Activated CD4-positive, alpha-beta T cell treated with anti-CD3 and anti-CD28 coated beads, Interleukin-2, Interleukin-6, amounts not matched to agents 100 ng/mL and 50 ng/mL, durations not matched to agents 16 hours and 8 hours (primary cell): ENCODE measurements at regions not wholly inside any gene's neighbourhood (a gene's known extent, or its start where the extent isn't known, plus 50 kb on each side); places are given as distances from the start of the nearest gene placed in this dataset.
"Not testable (repeated sequence)": the region's sequence is repeated elsewhere in the genome, so short reads cannot be mapped to it uniquely, and the experiment has no call there.

Experiments used
- DNase-seq: peaks from one replicate; pipeline ENCODE4 v3.0.0-alpha.2; 2020

DNA sequence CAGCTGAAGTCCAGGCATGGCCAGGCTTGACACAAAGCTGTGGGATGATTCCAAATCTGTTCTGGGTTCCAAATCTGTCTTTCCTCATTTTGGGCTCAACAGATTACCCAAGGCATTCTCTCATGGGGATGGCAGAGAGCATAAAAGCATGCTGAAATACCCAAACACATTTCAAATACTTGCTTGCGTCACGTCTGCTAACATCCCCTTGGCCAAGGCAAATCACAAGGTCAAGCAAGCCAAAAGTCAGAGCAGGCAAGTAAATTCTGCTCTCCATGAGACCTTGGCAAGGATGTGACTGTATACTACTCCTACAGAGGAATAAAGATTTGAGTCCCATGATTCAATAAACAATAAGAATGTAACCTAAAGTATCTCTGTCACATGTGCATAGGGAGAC, 306.7 kb downstream of the EPB41L4A start:
- no peak for DNase-seq

DNA sequence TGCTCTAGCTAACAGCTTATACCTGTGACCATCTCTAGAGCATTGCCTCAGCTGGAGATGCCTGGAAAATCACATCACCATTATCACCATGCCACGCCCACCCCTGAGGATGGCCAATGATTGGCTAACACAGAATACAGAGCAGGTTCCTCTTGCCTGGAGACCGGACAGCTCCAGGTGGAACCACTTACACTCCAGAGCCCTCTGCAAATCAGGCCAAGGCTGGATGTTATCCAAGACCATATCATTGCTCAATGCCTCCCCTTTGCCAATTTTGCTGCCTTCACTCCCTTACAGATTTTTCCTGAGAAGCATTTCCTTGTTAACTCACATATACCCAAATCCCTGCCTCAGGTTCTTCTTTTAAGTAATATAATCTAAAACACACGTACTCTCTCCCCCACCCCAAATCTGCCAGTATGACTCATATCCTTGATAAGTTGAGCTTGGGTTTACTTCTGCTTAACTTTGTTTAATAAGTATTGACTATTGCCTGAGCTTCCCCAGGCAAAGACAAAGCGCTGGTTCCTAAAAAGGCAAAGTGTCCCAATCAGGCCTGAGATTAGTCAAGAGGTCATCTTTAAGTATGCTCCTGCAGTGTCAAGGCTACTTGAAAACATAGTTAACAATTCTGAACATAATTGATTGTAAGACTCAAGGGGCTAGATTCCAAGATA, 309.6 kb downstream of the EPB41L4A start:
- no peak for DNase-seq

DNA sequence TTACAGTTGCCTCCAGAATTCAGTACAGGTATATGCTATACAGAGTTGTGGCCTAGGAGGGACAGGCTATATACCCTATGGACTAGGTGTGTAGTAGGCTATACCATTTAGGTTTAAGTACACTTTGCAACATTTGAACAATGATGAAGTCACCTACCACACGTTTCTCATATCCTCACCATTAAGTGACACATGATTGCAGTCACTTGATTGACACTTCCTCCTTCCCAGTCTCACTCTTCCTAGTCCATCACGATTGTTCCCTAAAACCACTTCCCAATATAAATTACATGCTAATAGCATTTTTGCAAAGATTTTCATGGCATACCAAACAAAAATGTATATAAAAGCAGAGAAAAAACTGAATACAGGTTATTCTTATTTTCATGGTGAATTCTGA, 312.2 kb downstream of the EPB41L4A start:
- DNase-seq = no peak

DNA sequence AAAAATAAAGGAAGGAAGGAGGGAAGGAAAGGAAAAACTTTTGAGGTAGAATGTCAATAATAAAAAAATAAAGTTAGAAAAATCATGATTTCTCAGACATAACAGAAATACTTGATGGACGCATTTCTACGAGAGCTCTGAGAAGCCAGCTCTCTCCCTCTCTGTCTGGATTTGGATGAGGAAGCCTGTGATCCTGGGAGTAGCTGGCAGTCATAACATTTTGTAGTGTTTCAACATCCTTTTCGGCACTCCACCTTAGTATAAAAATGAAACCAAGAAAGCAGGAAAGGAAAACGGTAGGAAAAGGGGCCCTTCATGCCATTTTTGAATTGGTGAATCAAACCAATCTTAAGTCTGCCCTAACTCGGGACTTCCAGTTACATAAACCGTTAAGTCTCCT, 321.3 kb downstream of the EPB41L4A start:
- DNase-seq = no peak

DNA sequence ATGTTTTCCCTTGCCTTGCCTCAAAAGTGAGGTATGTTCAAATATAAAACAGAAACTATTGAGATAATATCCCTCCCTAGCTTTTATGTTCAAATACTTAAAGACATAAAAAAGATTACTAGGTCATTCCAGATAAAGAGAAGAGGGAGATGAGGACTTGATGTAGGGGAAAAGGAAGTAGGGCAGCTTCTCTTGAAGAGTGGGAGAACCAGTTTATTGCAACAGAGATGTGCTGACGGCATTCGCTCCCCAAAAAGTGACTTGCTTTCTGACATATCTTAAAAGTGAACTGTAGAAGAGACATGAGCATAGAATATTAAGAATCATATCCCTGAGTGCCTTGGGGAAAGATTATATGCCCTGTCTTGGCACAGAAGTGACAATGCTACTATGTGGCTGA, 330.2 kb upstream of the NREP start:
- DNase-seq = no peak

DNA sequence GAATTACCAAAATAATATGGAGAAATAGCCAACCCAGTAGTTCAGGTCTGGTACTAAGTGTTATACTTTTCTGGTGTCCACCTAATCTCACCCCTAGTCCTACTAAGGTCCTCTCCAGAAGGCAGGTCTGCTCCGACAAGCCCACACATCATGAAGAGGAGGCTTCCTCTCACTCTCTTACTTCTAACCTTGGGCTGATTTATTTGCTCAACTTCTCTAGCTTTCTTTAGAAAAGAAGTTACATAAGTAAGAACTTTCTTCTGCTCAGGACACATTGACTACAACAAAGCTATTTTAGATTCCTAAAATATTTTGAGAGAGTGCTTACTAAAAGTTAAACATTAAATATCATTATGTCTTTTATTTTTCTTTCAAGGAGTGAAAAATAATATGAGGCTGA, 329.7 kb upstream of the NREP start:
- DNase-seq = no peak

DNA sequence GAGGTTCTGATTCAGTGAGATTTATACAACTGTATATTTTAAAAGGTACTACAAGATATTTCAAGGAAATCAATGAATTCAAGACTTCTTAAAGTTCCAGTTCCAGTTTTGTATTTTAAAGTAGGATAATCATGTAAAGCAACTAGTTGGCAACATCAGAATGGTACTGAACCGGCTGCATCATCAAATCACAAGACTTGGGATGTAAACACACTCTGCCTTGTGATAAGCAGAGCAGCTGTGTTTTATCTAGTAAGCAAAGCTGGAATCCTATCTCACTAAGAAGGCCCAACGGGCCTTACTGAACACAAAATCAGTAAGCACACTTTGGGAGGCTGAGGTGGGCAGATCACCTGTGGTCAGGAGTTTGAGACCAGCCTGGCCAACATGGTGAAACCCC, 327.2 kb upstream of the NREP start:
- DNase-seq = no peak

DNA sequence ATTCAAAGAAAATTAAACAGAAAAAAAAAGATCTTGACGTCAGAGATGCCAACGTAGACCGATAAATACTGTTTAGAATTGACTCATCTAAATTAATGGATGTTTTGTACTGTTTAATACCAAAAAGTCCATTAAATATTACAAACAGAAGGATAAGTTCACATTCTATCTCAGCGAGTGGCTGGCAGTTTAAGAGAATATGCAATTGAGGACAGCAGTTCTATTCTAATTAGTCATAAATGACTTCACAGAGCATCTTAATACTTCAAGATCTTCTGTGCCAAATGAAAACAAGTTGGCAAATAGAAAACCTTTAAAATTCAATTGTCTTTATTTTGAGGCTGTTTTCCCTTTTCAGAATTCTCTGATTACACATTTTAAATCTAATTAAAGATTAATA, 326.6 kb upstream of the NREP start:
- no peak for DNase-seq

DNA sequence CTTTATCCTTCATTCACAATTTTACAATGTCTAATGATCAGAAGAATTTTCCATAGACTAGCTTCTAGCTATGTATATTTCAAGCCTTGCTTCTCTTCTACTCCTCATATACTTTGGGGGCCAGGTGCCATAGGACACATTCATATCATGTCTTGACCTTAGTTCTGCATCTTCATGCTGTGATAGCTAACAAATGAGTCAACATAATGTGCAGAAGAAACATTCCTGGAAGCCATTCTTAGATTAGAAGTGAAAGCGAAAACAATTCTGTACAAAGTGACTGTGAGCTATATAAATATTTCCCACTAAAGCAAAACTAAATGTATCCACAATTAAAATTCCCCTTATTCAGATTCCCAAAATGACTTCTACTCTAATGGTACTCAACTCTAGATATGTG, 320.2 kb upstream of the NREP start:
- peak; percentile 4 for DNase-seq

DNA sequence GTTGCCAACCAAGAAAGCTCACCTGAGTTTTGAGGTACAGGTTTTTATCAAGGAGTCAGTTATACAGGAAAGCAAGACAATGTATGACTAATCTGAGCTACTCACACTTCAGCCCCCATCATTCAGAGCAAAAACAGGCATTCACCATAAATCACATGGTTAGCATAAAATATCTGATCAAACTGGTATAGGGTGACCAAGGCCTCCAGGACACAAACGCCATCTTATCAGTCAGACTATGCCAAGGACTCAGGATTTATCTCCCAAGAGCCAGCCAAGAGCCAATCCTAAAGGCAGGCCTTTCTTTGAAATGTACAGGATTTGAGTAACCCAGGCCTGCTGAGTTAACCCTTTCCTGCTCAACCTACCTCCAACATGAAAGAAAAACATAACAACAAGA, 313.0 kb upstream of the NREP start:
- no peak for DNase-seq

DNA sequence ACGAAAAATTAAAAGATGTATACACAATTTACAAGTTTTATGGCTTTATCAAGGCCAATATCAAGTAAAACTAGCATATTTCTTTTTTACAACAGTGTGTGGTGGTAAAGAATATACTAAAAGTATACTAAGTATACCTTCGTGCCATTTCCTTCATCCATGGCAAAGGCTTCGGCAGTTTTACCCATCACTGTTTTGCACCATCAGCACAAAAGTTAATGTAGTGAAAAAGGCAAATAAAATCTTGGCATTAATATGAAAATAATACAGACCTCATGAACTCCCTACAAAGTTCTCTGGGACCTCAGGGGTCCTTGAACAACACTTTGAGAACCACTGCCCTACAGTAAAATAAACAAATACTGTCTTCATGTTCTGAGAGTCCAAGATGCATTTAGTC, 312.3 kb upstream of the NREP start:
- DNase-seq = no peak

DNA sequence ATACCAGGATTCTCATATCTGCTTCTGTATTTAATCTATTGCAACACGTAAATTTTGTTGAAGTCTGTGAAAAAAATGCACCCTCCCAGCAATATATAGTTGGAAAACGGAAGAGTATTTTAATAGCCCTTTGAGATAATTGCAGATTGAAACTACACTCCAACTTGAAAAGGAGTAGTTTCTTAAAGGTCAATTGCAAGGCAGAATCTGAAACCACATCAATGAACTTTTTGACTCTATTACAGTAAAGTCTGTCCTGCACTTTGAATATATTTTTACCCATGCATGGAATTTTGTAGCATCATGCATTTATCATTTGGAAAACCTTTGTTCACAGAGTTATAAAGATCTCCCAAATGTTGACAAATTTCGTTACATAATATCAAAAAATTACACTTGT, 311.6 kb upstream of the NREP start:
- DNase-seq = no peak

DNA sequence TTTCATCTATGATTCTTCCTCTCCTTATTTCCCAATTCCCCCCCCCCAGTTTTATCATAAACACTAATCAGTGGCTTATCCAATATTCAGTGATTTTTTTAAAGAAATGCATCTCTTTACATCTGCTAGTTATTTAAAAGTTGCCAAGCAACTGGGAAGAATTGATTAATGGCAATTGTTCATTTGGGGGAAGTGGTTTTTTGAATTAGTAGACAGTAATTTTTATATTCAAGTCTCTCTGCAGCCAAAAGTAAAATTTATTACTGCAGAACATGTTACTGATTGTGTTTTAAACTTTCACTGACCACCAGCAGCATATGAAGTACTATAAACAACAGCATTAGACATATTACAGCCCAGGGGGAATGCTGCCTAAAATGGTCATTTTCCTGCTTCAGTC, 308.8 kb upstream of the NREP start:
- DNase-seq = no peak

DNA sequence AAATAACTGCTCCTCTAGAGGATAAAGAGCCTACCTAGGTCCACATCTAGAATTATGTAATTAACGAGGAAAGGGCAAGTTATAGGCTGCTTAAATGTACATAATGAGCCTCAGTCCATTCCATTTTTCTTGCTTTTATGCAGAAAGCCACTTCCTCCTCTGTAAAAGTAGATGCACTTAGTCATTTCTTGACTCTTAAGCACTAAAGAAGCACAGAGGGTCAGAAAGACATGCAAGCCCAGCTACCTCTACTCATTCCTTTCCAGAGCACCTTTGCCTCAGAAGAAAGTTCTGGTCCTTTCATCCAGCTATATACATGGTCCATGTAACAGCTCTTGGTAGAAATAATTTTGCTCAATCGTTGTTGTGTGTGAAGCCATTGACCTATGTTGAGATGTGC, 308.0 kb upstream of the NREP start:
- no peak for DNase-seq

DNA sequence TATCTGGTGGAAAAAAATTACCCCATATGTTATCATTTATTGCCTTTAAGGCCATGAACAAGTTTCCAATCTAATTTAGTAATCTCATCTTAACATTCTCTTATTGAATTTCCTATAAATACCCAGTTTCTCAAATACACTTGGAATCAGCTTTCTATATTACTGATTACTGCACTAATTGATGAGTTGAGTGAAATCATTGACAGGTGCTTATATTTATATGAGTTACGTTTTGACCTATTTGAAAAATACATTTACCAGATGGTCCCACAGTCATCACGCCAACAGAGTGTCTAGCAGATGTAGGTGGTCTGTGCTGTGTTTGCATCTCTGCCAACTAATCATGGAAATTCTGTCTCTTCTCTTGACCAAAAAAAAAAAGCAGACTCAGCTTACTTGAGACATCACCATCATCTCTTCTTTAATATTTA, 307.3 kb upstream of the NREP start:
- DNase-seq = no peak

DNA sequence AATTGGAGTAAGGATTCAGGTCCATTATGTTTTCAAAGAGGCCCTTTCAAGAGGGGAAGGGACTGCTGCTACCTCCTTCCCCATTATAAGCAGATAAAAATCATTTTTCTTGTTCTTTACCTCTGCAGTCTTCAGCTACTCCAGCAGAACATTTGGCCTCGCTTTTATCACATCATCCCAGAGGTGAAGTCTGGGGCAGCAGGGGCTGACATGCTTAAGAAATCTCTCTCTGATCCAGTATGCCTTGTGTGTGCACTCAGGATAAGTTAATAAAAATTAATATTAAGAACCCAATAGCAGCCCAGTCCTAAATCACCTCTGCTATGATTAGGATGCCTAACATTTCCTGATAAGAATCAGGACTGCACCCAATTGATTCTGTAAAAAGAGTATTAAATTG, 306.9 kb upstream of the NREP start:
- no peak for DNase-seq

DNA sequence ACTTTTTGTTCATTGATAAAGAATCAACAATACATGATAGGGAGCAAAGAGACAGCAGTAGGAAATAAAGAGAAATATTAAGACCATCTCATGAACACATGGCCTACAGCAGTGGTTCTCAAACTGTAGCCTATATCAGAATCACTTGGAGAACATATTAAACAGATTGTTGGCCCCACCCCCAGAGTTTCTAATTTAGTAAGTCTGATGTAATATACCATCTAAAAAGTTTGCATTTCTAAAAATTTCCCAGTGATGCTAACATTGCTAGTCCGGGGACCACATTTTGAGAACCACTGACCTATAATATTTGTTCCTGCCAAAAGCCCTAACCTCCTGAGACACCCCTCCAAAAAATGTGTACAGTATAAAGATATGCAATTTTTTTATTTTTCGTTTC, 306.2 kb upstream of the NREP start:
- no peak for DNase-seq

DNA sequence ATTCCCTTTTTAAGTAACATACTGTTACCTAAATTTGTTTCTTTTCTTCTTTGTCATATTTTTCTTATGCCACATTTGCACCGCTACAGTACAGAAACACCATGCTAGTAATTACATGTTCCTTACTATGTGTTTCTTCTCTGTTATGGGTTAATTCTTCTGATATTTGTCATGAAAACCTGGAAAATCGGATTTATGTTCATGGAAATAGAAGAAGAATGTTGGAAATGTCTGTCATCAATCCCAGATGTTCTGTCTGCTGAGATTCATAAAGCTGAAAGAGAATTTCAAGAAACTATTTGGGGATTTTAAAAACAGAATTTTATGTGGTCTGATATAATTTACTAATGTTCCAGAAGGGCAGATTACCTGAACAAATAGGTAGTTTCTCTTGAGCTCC, 305.2 kb upstream of the NREP start:
- DNase-seq = no peak

DNA sequence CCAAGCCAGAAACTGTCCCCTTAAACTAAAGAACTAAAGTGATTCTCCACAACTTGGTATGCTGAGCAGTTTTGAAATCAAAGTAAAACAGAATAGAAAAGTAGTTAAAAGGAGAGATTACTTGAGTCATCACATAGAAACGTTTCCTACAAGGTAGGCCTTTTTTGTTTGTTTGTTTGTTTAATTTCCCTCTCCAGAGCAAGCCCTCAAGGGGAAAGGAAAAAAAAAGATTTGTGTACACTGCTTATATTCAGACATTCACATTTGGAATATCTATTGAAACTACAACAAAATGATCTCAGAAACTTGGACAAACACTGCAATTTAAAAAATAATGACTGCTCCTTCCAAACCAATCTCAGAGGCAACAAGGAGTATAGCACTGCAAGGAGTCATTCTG, 304.7 kb upstream of the NREP start:
- no peak for DNase-seq

DNA sequence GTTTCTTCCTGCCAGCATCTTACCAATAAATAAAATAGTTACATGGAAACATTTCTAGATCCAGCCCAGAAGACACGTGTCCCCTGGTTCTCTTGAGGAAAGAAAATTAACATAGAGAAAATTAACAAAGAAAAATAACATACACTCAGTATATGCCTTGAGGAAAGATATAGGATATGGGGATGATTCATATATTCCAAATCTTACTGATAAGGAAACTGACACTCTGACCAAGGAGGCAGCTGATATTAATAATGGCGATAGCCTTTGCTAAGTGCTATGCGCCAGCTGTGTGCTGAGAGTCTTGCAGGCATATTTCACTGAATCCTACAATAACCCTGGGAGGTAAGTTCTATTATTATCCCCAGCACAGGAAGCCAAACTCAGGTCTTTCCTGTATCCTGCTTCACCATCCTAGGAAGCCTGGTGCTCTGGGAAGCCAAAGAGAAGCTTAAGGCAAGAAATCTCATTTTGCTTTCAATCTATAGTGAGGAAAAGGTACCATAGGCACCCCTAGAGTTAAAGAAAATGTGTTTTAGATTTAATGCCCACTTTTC, 302.7 kb upstream of the NREP start:
- DNase-seq = no peak

DNA sequence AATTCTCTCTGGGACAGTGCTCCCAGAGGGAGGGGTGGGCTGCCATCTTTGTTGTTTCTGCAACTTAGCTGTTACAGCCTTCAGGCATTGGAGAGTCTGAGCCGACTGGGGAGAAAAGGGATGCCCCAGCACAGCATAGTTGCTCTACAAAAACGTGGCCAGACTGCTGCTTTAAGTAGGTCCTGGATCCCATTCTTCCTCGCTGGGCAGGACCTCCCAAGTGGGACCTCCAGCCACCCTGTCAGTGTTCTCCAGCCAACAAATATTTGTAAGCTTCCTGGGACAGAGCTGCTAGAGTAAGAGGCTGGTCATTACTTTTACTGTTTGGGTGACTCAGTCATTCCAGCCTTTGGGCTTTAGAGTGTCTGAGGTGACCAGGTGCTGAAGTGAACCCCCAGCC, 292.7 kb upstream of the NREP start:
- DNase-seq = no peak

DNA sequence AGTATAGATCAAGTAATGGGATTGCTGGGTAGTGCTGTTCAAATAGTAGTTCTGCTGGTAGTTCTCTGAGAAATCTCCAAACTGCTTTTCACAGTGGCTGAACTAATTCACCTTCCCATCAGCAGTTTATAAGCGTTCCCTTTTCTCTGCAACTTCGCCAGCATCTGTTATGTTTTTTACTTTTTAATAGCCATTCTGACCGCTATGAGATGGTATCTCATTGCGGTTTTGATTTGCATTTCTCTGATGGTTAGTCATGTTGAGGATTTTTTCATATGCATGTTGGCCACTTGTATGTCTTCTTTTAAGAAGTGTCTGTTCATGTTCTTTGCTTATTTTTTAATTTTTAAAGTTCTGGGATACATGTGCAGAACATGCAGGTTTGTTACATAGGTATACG, 279.2 kb upstream of the NREP start:
- no peak for DNase-seq

DNA sequence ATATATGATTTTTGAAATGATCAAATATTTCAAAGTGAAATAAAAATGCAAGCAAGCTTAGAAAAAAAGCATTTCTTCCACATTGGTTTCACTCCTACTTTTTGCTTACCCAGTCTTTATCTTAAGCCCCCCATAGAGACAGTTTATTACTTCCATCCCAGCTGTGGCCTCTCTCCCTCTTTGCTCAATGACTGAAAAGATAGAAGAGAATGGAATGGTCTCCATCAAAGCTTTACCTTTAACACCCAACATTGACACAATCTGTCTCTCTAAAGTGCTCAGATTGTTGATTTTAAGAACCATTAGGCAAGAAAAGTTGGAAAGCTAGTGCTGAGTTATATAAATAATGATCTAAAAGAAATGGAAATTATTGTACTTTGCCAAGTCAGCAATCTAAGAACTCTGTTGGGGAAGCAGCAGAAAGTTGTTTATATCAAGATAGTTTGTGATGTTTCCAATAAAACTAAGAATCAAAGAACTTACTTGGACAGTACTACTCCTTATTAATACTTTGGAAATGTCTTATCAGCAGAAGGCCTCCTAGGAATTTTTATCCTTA, 277.5 kb upstream of the NREP start:
- DNase-seq = no peak

DNA sequence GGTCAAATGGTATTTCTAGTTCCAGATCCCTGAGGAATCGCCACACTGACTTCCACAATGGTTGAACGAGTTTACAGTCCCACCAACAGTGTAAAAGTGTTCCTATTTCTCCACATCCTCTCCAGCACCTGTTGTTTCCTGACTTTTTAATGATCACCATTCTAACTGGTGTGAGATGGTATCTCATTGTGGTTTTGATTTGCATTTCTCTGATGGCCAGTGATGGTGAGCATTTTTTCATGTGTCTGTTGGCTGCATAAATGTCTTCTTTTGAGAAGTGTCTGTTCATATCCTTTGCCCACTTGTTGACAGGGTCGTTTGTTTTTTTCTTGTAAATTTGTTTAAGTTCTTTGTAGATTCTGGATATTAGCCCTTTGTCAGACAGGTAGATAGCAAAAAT, 269.9 kb upstream of the NREP start:
- not testable (repeated sequence) for DNase-seq

DNA sequence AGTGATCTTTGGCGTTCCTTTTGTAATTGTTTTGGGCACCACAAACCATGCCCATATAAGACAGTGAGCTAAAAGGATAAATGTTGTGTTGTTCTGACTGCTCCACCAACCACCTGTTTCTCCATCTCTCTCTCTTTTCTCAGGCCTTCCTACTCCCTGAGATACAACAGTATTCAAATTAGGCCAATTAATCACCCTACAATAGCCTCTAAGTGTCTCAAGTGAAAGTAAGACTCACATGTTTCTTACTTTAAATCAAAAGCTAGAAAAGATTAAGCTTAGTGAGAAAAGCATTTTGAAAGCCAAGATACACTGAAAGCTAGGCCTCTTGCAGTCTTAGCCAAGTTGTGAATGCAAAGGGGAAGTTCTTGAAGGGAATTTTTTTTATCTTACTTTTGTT, 268.8 kb upstream of the NREP start:
- no peak for DNase-seq
